ENCODE measurements at regions not wholly inside any gene's neighbourhood (a gene's known extent, or its start where the extent isn't known, plus 50 kb on each side); places are given as distances from the start of the nearest gene placed in this dataset.

GRCh38 chr3:71874618-71875017 is 89.7 kb upstream of the PROK2 start:
- Mint-ChIP-seq H3K36me3 (ENCODE audit: unreplicated experiment) (no peaks in the 10 kb centered on the region), H3K4me1 (ENCODE audit: unreplicated experiment) (peaks cover 9% of the 10 kb centered on the region), H3K9me3 (ENCODE audit: unreplicated experiment) (no peaks in the 10 kb centered on the region), H3K4me3 (ENCODE audit: unreplicated experiment) (no peak overlapping the region), H3K27me3 (ENCODE audit: unreplicated experiment) (peaks cover 66% of the 10 kb centered on the region), H3K27ac (ENCODE audit: unreplicated experiment) (no peak overlapping the region)
- TF ChIP-seq CTCF (IDR thresholded peaks at IDR 0.05) = no peak
- DNase-seq (ENCODE audit: extremely low spot score, unreplicated experiment) = no peak

GRCh38 chr3:71873093-71873611 is 88.2 kb upstream of the PROK2 start:
- H3K4me1 Mint-ChIP-seq (ENCODE audit: unreplicated experiment) = peaks cover 9% of the 10 kb centered on the region
- DNase-seq (ENCODE audit: extremely low spot score, unreplicated experiment) = peak; percentile 36
- H3K27ac Mint-ChIP-seq (ENCODE audit: unreplicated experiment) = no peak overlapping the region
- peaks cover 2% of the 10 kb centered on the region for H3K36me3 Mint-ChIP-seq (ENCODE audit: unreplicated experiment)
- H3K27me3 Mint-ChIP-seq (ENCODE audit: unreplicated experiment) = peaks cover 68% of the 10 kb centered on the region
- TF ChIP-seq CTCF (IDR thresholded peaks at IDR 0.05) = no peak
- H3K4me3 Mint-ChIP-seq (ENCODE audit: unreplicated experiment) = no peak overlapping the region
- peaks cover 3% of the 10 kb centered on the region for H3K9me3 Mint-ChIP-seq (ENCODE audit: unreplicated experiment)

GRCh38 chr3:71872256-71872655 is 87.3 kb upstream of the PROK2 start:
- H3K36me3 Mint-ChIP-seq (ENCODE audit: unreplicated experiment) = peaks cover 2% of the 10 kb centered on the region
- H3K27ac Mint-ChIP-seq (ENCODE audit: unreplicated experiment) = no peak overlapping the region
- peaks cover 9% of the 10 kb centered on the region for H3K4me1 Mint-ChIP-seq (ENCODE audit: unreplicated experiment)
- peak overlapping the region; percentile 48 for H3K4me3 Mint-ChIP-seq (ENCODE audit: unreplicated experiment)
- H3K9me3 Mint-ChIP-seq (ENCODE audit: unreplicated experiment) = peaks cover 11% of the 10 kb centered on the region
- TF ChIP-seq CTCF (IDR thresholded peaks at IDR 0.05) = no peak
- no peak for DNase-seq (ENCODE audit: extremely low spot score, unreplicated experiment)
- H3K27me3 Mint-ChIP-seq (ENCODE audit: unreplicated experiment) = peaks cover 73% of the 10 kb centered on the region

GRCh38 chr3:71870966-71871512 is 86.1 kb upstream of the PROK2 start:
- Mint-ChIP-seq H3K27me3 (ENCODE audit: unreplicated experiment) (peaks cover 78% of the 10 kb centered on the region), H3K36me3 (ENCODE audit: unreplicated experiment) (peaks cover 2% of the 10 kb centered on the region), H3K4me1 (ENCODE audit: unreplicated experiment) (peaks cover 9% of the 10 kb centered on the region), H3K4me3 (ENCODE audit: unreplicated experiment) (no peak overlapping the region), H3K27ac (ENCODE audit: unreplicated experiment) (no peak overlapping the region), H3K9me3 (ENCODE audit: unreplicated experiment) (peaks cover 12% of the 10 kb centered on the region)
- no peak for TF ChIP-seq CTCF (IDR thresholded peaks at IDR 0.05)
- DNase-seq (ENCODE audit: extremely low spot score, unreplicated experiment) = no peak

- peaks cover 90% of the 10 kb centered on the region for H3K27me3 Mint-ChIP-seq (ENCODE audit: unreplicated experiment)
- peaks cover 2% of the 10 kb centered on the region for H3K36me3 Mint-ChIP-seq (ENCODE audit: unreplicated experiment)
- DNase-seq (ENCODE audit: extremely low spot score, unreplicated experiment) = peak; percentile 27
- H3K4me1 Mint-ChIP-seq (ENCODE audit: unreplicated experiment) = peaks cover 9% of the 10 kb centered on the region
- TF ChIP-seq CTCF (IDR thresholded peaks at IDR 0.05) = no peak
- H3K4me3 Mint-ChIP-seq (ENCODE audit: unreplicated experiment) = no peak overlapping the region
- peaks cover 12% of the 10 kb centered on the region for H3K9me3 Mint-ChIP-seq (ENCODE audit: unreplicated experiment)
- no peak overlapping the region for H3K27ac Mint-ChIP-seq (ENCODE audit: unreplicated experiment)
Measured at GRCh38 chr3:71868876-71869275, 83.9 kb upstream of the PROK2 start.

All from osteocyte (in vitro differentiated cells).